GM18498 (cell line): ENCODE measurements at regions not wholly inside any gene's neighbourhood (a gene's known extent, or its start where the extent isn't known, plus 50 kb on each side); places are given as distances from the start of the nearest gene placed in this dataset.

Experiments
- ATAC-seq: cut with Tn5 transposase; IDR thresholded peaks from one replicate; pipeline ENCODE4 v1.9.1; 2021; ENCODE audit warnings: mild to moderate bottlenecking, moderate library complexity; ENCODE audit not compliant: unreplicated experiment

DNA sequence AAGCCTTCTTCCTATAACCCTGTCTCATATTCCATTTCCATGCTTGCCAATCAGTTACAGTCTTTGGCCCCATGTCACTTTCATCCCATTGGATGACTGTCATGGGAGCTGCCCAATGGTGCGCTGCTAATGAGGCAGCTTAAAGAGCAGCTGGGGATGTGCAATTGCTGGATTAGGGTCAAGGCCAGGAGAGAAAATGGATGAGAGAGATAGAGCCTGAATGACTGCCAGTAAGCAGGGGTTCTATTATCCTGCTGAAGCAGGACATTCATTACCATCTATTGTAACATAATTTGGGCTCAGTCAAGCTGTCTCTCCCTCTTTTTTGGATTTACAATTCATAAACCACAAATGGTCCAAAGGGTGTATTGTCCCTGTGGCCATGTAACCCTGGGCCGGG, 909.0 kb downstream of the CENPC start:
- ATAC-seq, result no peak

DNA sequence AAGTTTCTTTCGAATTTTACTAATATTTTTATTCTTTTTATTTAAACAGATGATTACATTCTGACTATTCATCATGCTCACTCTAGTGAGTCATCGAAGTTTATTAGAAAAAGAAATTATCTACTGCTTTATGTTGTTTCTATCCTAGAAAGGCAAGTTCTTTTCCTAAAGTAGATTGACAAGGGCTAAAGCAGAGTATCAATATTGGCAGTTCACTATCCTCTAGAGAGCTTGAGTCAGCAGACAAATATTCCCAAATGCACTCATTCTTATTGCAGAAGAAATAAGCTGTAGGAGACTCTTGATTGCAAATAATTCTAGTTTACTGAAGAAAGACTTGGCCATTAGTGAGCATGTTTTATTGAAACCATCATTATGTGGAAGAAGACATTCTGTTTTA, 911.8 kb downstream of the CENPC start:
- no peak for ATAC-seq

DNA sequence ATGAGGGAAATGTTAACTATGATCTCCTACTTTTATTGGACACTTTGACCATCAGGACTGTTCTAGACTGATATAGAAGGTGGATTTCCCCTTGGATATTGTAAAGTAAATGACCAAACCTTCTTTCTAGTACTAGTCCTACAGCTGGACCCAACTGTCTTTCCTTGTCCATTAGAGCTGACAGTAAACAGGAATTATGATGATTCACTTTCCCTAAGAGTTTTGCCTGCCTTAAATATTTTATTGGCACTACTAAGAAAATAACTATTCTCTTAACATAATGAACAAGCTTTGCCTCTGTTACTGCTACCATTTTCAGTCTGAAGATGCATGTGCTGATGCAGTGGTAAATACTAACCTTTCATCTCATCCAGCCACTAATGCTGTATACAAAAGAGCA, 915.4 kb downstream of the CENPC start:
- no peak for ATAC-seq

DNA sequence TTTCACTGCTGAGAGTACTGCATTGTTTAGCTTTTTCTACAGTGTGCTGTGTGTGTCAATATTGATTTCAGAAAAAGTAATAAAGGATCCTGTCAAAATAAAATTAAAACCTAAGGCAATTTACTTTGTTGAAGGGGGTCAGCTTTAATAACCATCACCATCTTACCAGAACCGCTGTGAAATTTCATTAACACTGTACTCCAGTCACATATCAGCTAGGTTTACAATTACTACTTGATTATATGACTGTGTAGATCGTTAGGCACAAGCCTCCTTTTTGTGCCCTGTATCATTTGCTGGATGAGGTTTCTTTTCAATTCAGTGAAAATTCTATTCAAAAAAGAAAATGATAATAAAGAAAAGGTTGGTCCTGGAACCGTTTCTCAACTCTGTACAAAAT, 917.2 kb downstream of the CENPC start:
- no peak for ATAC-seq

DNA sequence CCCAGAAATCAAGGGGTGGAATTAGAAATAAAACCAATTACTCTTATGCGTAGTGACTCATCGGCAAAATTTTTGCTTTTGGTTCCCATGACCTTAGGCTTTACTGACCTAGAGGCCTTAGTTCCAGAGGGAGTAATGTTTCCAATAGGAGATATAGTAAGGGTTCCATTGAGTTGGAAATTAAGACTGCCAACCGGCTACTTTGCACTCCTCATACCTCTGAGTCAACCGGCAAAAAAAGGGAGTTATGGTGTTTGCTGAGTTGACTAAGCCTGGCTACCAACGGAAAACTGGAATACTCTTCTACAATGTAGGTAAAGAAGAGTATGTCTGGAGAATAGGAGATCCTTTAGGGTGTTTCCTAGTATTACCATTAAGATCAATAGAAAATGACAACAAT, 919.8 kb downstream of the CENPC start:
- no peak for ATAC-seq

DNA sequence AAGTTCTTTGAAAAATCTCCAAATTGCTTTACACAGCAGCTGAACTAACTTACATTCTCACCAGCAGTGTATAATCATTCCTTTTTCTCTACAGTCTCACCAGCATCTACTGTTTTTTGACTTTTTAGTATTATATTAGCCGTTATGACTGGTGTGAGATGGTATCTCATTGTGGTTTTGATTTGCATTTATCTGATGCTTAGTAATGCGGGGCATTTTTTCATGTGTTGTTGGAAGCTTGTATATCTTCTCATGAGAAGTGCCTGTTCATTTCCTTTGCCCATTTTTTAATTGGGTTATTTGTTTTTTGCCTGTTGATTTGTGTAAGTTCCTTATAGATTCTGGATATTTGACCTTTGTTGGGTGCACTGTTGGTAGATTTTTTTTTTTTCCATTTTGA, 931.7 kb downstream of the CENPC start:
- no peak for ATAC-seq

DNA sequence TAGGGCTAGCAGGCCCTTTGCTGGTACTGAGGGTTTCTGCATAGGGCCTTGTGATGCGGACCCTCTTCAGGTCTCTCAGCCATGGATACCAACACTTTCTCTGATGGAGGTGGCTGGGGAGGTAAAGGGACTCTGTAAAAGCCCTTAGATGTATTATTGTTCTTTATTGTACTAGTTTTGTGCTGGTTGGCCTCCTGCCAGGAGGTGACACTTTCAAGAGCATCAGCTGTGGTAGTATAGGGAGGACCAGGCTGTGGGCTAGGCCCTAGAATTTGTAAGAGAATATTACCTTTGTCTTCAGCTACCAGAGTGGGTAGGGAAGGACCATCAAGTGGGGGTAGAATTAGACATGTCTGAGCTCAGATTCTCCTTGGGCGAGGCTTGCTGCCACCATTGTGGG, 936.3 kb downstream of the CENPC start:
- ATAC-seq, result no peak

DNA sequence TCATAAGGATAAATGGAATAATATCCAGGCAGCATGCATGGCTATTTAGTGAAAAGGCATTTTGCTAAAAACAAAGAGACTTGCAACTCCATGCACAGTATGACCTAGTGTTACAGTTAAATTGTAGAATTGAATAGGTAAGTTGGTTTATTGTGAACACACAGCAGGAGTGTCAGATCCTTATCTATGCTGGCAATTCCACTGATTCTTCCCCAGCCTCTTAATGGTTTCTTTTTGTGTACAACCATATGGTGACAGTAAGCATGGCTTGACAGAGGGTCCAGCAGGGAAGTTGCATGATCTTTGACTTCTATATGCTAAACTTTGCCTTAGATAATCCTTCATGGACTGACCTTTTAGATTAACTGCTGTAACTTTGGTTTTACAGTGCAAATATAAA, 936.6 kb upstream of the EPHA5 start:
- ATAC-seq, result no peak

DNA sequence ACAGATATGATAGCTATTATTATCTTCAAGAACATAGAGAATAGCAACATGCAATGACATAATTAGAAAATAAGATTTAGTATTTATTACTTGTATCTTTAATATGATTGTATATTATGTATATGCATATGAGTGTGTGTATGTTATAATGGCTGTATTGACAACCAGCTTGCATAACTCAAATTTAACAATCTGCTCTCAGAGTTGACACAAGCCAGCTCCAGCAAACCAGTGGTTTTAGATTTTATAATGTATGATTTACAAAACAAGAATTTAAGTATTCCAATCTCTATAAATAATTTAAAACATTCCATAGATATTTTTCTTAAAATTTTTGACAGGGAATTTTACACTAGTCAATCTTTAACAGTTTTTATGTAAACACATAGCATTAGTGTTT, 935.9 kb upstream of the EPHA5 start:
- ATAC-seq, result no peak

DNA sequence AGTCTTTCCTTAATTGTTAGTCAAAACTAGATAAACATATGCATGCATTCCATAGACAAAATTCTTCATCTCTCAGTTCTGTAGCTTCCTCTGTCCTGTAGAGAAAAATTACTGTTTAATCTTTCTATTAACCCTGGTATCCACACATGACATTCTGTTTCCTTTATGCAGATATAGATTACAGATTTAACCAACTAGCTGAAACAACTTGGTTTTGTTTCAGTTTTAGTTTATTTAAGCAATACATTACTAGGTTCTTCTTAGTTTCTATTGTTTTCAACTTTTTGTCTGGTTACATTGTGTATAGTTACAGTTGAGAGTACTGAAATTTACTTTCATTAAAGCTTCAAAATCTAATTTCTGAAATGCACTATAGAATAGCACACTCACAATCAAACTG, 933.9 kb upstream of the EPHA5 start:
- ATAC-seq, result no peak

DNA sequence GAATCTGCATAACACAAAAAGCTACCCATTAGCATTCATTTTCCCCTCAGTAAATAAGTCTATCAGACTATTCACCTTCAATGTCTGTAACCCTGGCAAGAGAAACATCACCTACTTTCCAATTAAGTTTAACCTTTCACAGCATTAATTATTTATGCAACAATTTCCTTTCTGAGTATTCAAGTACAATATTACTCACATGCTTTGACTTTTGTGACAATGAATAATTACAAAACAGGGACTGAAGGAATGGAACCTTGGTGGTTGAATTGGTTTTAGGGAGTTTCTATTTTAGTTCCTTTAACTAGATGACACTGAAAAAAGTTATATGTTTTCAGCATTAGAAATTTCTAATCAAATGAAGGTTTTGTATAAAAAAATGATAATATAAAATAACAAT, 932.3 kb upstream of the EPHA5 start:
- no peak for ATAC-seq

DNA sequence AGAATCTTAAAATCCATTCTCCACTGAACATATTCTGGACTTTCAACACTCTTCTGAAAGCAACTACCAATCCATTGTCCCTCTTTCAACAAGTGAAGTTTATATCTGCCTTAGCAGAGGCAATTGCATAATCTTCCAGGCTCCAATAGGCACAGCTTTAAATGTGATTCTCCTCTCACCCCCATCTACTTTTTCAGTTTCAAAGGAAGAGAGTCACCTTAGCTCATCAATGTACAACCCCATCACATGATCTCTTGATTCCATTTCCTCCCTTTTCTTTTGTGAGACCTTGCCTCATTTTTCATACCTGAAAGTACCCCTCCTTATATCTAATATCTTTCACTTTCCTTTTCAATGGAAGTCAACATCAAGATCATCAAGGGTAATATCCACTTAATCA, 921.7 kb upstream of the EPHA5 start:
- ATAC-seq, result no peak

DNA sequence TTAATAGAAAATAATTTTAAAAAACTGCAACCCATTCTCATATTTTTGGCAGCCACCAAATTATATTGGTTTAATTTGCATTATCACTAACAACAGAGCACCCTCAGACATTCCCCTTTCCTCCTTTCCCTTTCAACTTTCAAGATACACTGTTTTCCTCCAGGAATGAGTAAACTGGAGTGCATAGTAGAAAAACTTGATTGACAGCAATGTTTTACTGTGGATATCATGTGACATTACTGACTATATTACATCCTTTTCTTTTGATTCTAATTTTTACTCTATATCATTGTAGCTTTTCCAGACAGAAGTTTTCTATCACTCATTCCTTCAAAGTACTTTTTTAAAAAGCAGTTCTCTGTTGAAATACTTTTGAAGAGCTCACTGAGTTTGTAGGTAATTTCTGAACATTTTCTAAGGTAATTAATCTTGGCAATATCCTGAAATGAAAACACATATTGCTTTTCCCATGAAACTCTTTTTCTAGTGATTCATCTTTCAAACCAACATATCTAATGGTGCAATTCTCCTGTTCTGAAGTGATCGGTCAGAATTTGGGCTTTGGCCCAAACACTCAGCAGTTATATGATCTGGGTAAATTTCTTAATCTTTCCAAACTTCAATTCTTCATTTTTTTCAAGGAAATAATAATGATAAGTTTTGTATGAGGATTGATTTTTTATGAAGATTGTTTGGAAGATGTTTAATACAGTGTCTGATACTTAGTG, 920.4 kb upstream of the EPHA5 start:
- no peak for ATAC-seq

DNA sequence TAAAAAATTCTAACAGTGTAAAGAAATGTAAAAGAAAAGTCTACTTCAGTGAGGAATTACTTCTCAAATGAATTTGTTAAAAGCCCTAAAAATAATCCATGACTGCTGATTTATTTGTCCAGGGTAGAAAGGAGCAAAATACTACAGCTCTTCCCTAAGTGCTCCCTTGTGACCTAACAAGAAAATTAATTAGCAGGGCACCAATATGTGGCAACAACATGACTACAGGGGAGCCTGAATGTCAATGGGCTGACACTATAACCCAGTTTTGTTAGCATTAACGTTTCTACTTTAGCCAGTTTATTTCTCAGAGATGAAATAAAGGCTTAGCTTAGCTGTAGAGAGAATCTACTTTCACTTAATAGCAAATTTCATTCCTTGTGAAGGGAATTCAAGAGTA, 918.9 kb upstream of the EPHA5 start:
- ATAC-seq, result no peak

DNA sequence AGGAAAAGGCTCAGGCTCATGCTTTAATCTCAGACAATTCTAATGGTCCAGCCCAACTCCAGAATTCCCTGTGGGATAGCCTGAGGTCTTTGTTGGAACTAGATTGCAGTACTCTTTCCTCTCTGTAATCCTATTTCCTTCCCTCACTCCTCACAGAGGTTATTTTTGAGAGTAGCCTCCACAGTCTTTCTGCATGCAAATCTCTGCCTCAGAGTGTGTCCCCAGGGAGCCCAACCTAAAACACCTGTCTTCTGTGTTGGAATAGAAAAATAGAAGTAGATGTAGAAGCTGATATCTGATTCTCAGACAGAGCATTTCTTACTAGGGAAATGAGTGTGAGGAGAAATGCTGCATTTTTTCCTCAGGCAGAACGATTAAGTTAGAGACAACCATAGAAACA, 915.5 kb upstream of the EPHA5 start:
- ATAC-seq, result no peak

DNA sequence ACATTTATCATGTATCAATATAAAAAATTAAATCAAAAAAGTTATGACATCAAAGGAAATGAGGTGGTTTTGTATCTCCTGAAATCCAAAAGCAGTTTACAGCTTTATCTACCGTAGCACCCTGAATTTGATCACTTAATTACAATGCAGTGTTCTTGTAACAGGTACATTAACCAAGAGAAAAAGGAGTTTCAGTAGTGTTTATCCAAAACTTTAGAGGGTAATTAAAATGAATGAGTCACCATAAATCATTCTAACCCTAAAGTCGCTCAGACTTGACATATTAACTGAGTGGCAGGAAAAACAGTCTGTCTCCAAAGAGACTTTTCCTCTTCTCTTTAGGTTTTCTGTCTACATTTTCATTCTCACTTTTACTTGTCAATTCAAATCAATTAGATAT, 907.6 kb upstream of the EPHA5 start:
- ATAC-seq, result no peak

DNA sequence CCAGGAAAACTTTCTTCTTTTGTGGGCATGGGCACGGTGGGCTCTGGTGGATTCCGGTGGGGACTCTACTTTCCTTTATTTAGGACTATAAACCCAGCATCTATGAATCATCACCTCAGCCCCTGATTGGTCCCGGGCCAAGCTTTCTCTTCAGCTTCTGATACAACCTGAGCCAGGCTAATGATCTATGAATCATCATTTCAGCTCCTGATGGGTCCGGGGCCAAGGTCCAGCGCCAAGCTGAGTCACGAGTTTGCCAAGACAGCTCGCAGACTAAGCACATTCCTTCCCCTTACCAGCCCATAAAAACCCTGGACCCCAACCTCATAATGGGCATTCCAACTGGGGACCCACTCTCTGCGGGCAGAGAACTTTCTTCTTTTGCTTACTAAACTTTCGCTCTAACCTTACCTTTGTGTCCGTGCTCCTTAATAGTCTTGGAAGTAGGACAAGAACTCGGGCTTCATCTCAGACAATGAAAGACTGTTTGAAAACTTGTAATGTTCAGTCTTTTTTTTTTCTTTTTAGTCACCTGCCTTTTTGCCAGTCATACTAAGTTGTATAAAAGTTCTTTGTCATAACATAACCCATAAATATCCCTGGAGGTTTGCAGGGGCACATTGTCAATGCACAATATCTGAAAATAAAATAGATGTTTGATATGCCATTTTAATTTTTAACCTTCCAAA, 904.9 kb upstream of the EPHA5 start:
- no peak for ATAC-seq

DNA sequence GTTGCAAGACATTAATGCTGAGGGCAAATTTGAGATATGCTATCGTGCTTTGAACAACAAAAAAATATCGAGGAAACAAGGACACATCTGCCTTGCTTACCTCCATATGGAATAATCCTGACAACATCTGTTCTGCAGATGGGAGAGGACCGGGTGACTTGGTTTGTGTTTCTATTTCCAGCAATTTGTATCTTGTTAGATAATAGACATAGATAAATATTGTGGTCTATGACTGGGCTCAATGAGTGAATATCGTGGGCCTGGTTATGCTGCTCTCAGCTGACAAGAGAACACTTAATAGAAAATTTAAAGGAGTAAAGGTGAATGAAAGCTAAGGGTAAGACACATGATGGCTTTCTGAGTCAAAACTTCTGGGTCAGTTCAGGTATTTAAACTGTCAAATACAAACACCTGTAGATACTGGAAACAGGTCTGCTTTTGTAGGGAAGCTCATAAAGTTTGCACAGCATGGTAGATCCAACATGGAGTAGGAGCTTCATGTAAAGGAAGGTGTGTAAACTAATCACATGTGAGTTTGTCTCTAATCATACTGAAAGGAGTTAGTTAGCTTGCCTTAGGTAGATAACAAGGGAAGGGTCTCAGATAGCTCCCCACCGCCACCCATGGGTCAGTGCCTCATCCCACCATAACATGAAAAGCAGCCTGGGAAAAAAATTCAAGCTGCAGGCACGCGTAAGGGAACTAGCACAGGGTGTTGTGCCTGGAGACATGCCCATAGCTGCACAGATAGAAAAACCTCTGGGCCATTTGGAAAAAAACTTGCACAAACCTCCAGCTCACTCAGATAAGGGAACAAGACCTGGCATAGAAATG, 904.1 kb upstream of the EPHA5 start:
- no peak for ATAC-seq

DNA sequence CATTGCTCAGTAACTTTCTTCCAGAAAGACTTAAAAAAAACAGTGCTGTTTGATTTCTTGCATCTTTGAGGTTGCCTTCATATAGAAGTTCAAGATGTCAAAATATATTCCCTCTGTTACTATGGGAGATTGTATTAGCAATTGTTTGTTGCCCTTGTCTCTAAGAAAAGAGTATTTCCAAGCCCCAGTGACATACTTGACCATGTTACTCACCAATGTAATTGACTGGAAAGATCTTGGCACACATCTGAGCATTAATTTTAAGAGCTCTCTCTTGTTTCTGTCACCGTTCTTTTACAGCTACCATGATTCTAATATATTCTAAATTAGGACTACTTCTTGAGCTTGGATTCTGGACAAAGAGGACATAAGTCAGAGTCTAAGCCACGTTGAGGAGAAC, 902.7 kb upstream of the EPHA5 start:
- ATAC-seq, result no peak

DNA sequence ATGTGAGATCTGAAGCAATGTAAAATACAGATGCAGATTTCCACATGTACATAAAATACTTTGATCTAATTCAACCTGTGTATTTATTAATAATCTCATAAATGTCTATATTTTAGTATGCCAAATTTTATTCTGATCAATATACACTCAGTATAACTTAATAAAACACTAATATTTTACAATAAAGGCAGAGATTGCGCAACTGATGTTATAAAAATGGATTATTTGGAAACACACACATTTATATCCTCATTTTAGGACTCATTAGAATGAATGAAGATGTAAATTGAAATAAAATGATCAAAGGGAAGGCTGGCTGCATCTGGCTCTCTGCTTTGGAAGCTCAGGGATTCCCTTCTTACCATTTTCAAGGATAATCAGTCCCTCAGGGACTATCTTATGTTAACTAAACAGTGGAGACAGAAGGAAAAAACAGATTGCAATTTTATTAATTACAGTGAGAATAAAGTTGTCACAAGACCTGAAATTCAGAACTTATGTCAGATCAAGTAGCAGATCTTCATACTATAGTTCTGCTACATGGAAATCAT, 900.9 kb upstream of the EPHA5 start:
- no peak for ATAC-seq

DNA sequence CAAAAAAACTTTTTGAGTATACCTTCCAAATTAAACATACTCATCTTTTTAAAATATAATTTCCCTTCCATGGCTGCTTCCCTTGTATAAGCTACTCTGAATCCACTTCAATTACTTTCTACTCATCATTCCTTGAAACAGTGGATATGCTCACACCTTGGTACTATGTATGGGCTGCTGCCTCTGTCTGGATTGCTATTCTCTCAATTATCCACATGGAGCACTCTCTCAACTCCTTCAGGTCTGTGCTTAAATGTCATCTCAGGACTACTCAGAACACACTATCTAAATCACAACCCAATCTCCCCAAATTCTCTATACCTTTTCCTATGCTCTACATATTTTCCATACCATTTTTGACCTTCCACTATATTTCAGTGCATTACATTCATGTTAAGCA, 898.9 kb upstream of the EPHA5 start:
- ATAC-seq, result no peak

DNA sequence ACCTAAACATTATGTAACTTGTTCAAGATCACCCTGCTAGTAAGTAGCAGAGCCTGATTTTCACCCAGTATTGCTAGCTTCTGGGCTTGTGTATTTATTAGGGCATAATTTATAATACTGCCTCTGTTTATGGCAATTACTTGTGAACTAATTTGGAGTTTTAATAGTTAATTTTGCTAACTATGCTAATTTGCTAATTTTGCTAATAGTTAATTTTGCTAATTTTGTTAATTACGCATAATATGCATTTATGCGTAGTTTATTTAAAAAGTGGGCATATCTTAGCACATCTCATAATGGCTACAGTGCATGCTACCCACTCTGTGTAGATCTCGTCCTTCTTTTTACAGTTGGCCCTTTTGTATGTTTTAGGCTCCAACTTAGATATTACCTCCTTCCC, 898.1 kb upstream of the EPHA5 start:
- ATAC-seq, result no peak
